ENCODE measurements at regions not wholly inside any gene's neighbourhood (a gene's known extent, or its start where the extent isn't known, plus 50 kb on each side); places are given as distances from the start of the nearest gene placed in this dataset.
"Not testable (repeated sequence)": the region's sequence is repeated elsewhere in the genome, so short reads cannot be mapped to it uniquely, and the experiment has no call there.

DNA sequence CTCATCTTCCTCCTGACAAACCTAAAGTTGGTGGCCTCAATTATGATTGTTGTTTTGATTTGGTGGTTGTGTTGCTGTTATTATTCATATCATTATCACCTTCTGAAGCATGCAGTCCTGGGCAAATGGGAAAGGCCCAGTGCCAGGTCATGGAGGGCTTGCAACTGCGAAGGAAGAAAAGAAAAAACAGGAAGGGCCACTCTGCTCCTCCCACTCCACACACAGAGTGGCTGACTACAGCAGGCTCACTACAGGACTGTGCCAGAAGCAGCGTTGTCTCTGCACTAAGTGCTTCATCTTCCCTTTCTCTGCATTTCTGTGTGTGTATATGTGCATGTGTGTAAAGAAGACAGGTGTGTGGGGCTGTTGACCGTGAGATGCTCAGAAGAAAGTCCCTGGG, 231.9 kb downstream of the ANKRD30B start:
- Histone ChIP-seq H3K9me3 (ENCODE audit: low read length) (no peaks in the 10 kb centered on the region), H3K9ac (ENCODE audit: insufficient read depth, low read depth, low read length) (no peak overlapping the region), H2AFZ (ENCODE audit: low read length) (no peak overlapping the region), H4K20me1 (ENCODE audit: insufficient read depth, low read length) (no peaks in the 10 kb centered on the region), H3K4me1 (ENCODE audit: insufficient read depth, low read length) (no peaks in the 10 kb centered on the region), H3K27me3 (ENCODE audit: control insufficient read depth in 1 of 2, insufficient read depth in 2 of 2, low read length in 2 of 2) (no peaks in the 10 kb centered on the region), H3K4me3 (replicated peaks in 1 of 3; ENCODE audit: insufficient read depth in 1 of 3, low read depth in 2 of 3, low read length in 3 of 3) (no peak overlapping the region), H3K4me2 (ENCODE audit: low read depth, low read length) (no peak overlapping the region), H3K36me3 (replicated peaks in 1 of 2; ENCODE audit: control insufficient read depth in 1 of 2, insufficient read depth in 2 of 2, low read length in 2 of 2) (no peaks in the 10 kb centered on the region), H3K79me2 (ENCODE audit: insufficient read depth, low read length) (no peaks in the 10 kb centered on the region), H3K27ac (ENCODE audit: extremely low read length, insufficient read depth, low read length) (no peak overlapping the region)
- ChIA-PET CTCF (ENCODE audit: low intra/inter-chr PET ratio, low total read pairs) (no interaction called here), POLR2A (no interaction called here)
- intact Hi-C loops (cut with micrococcal nuclease; ENCODE audit: unreplicated experiment) (no loop called here), in situ Hi-C loops (cut with HindIII; ENCODE audit: extremely low pct_ligation_motif_present, low pct_unique_long_range_greater_than_20kb) (no loop called here)
- 2% methylated on average over 3 of the region's 3 CpGs for WGBS (ENCODE audit: low lambda C conversion rate)
- DNase-seq (ENCODE audit: low spot score): no peak
- ATAC-seq: no peak
- TF ChIP-seq ATF1 (CRISPR knock-in tag; IDR thresholded peaks at IDR 0.05) (no peak), SPEN (CRISPR knock-in tag; IDR thresholded peaks at IDR 0.05; ENCODE audit: low read depth) (no peak), FOSL1 (CRISPR knock-in tag; IDR thresholded peaks at IDR 0.05; ENCODE audit: borderline replicate concordance) (no peak), HNF4A (CRISPR knock-in tag; IDR thresholded peaks at IDR 0.05) (no peak), JDP2 (CRISPR knock-in tag; IDR thresholded peaks at IDR 0.05; ENCODE audit: borderline replicate concordance) (no peak), ZC3H4 (CRISPR knock-in tag; IDR thresholded peaks at IDR 0.05; ENCODE audit: borderline replicate concordance) (no peak), MTF2 (CRISPR knock-in tag; IDR thresholded peaks at IDR 0.05; ENCODE audit: borderline replicate concordance) (no peak), NFIC (IDR thresholded peaks at IDR 0.05; ENCODE audit: low read length) (no peak), POGZ (CRISPR knock-in tag; IDR thresholded peaks at IDR 0.05) (no peak), RNF2 (conservative IDR thresholded peaks at IDR 0.05; ENCODE audit: low read depth) (no peak), CENPT (CRISPR knock-in tag; IDR thresholded peaks at IDR 0.05; ENCODE audit: low read depth) (no peak), MED8 (CRISPR knock-in tag; IDR thresholded peaks at IDR 0.05; ENCODE audit: insufficient replicate concordance) (no peak), SCMH1 (CRISPR knock-in tag; IDR thresholded peaks at IDR 0.05; ENCODE audit: borderline replicate concordance) (no peak), ZNF577 (CRISPR knock-in tag; IDR thresholded peaks at IDR 0.05; ENCODE audit: borderline replicate concordance, low read depth) (no peak), NR2F6 (IDR thresholded peaks at IDR 0.05) (no peak), NR2F6 (CRISPR knock-in tag; IDR thresholded peaks at IDR 0.05) (no peak)
- TF ChIP-seq, protein P1, sequence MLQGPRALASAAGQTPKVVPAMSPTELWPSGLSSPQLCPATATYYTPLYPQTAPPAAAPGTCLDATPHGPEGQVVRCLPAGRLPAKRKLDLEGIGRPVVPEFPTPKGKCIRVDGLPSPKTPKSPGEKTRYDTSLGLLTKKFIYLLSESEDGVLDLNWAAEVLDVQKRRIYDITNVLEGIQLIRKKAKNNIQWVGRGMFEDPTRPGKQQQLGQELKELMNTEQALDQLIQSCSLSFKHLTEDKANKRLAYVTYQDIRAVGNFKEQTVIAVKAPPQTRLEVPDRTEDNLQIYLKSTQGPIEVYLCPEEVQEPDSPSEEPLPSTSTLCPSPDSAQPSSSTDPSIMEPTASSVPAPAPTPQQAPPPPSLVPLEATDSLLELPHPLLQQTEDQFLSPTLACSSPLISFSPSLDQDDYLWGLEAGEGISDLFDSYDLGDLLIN (CRISPR knock-in tag; IDR thresholded peaks at IDR 0.05; ENCODE audit: borderline replicate concordance): no peak
- TF ChIP-seq, protein P2, sequence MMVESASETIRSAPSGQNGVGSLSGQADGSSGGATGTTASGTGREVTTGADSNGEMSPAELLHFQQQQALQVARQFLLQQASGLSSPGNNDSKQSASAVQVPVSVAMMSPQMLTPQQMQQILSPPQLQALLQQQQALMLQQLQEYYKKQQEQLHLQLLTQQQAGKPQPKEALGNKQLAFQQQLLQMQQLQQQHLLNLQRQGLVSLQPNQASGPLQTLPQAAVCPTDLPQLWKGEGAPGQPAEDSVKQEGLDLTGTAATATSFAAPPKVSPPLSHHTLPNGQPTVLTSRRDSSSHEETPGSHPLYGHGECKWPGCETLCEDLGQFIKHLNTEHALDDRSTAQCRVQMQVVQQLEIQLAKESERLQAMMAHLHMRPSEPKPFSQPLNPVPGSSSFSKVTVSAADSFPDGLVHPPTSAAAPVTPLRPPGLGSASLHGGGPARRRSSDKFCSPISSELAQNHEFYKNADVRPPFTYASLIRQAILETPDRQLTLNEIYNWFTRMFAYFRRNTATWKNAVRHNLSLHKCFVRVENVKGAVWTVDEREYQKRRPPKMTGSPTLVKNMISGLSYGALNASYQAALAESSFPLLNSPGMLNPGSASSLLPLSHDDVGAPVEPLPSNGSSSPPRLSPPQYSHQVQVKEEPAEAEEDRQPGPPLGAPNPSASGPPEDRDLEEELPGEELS (CRISPR knock-in tag; IDR thresholded peaks at IDR 0.05): no peak
- TF ChIP-seq, protein P3, sequence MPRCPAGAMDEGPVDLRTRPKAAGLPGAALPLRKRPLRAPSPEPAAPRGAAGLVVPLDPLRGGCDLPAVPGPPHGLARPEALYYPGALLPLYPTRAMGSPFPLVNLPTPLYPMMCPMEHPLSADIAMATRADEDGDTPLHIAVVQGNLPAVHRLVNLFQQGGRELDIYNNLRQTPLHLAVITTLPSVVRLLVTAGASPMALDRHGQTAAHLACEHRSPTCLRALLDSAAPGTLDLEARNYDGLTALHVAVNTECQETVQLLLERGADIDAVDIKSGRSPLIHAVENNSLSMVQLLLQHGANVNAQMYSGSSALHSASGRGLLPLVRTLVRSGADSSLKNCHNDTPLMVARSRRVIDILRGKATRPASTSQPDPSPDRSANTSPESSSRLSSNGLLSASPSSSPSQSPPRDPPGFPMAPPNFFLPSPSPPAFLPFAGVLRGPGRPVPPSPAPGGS (CRISPR knock-in tag; IDR thresholded peaks at IDR 0.05): no peak
- no TSS peak for BruUV-seq (replicated peaks)
- FAIRE-seq: no peak

DNA sequence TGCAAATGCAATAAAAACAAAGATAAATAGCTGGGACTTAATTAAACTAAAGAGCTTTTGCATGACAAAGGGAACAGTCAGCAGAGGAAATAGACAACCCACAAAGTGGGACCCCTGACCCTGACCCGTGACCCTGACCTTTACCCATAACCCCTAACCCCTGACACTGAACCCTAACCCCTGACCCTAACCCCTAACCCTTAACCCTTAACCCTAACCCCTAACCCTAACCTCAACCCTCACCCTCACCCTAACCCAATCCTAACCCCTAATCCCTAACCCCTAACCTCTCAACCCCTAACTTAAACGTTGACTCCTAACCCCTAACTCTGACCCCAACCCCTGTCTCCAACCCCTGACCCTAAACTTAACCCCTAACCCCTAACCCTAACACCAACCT, 236.6 kb downstream of the ANKRD30B start:
- H3K79me2 ChIP-seq (ENCODE audit: insufficient read depth, low read length); H3K36me3 ChIP-seq (replicated peaks in 1 of 2; ENCODE audit: control insufficient read depth in 1 of 2, insufficient read depth in 2 of 2, low read length in 2 of 2); POLR2A ChIA-PET; DNase-seq (ENCODE audit: low spot score); ATAC-seq; H3K4me3 ChIP-seq (replicated peaks in 1 of 3; ENCODE audit: insufficient read depth in 1 of 3, low read depth in 2 of 3, low read length in 3 of 3); H3K4me1 ChIP-seq (ENCODE audit: insufficient read depth, low read length); FAIRE-seq; H2AFZ ChIP-seq (ENCODE audit: low read length); H4K20me1 ChIP-seq (ENCODE audit: insufficient read depth, low read length); H3K9ac ChIP-seq (ENCODE audit: insufficient read depth, low read depth, low read length); H3K27ac ChIP-seq (ENCODE audit: extremely low read length, insufficient read depth, low read length); BruUV-seq (replicated peaks); H3K27me3 ChIP-seq (ENCODE audit: control insufficient read depth in 1 of 2, insufficient read depth in 2 of 2, low read length in 2 of 2); CTCF ChIA-PET (ENCODE audit: low intra/inter-chr PET ratio, low total read pairs); H3K4me2 ChIP-seq (ENCODE audit: low read depth, low read length); in situ Hi-C loops (cut with HindIII; ENCODE audit: extremely low pct_ligation_motif_present, low pct_unique_long_range_greater_than_20kb); intact Hi-C loops (cut with micrococcal nuclease; ENCODE audit: unreplicated experiment); H3K9me3 ChIP-seq (ENCODE audit: low read length): not testable (repeated sequence)
- WGBS (ENCODE audit: low lambda C conversion rate): 2% methylated on average over 2 of the region's 2 CpGs
